Heart left ventricle (tissue), 16 donors: ENCODE measurements at regions not wholly inside any gene's neighbourhood (a gene's known extent, or its start where the extent isn't known, plus 50 kb on each side); places are given as distances from the start of the nearest gene placed in this dataset.

ENCODE experiments used
- ATAC-seq, 4 donors: fragments of 200-7000 bp; cut with Tn5 transposase; one replicate each; pipeline ENCODE4 v1.9.1; 2020 to 2022; ENCODE audit warnings: moderate library complexity in 4 of 4, mild to moderate bottlenecking in 3 of 4, moderate number of reproducible peaks in 1 of 4
- DNase-seq, 5 donors: peaks; one replicate each; pipeline ENCODE4 v3.0.0-alpha.2; 2020
- H3K27ac ChIP-seq, 12 donors: fragments of 200-600 bp; sonication (generic) in 4 of 12; one replicate each; pipeline versions ENCODE4 v1.5.0 to v1.8.0; 2016 to 2022; ENCODE audit warnings: mild to moderate bottlenecking in 2 of 12
- H3K27me3 ChIP-seq, 9 donors: fragments of 200-600 bp; sonication (generic) in 2 of 9; one replicate each; pipeline versions ENCODE4 v1.5.1 to v1.8.0; 2016 to 2022; ENCODE audit warnings: mild to moderate bottlenecking in 3 of 9
- H3K36me3 ChIP-seq, 9 donors: fragments of 200-600 bp; sonication (generic) in 2 of 9; one replicate each; pipeline versions ENCODE4 v1.5.0 to v1.8.0; 2018 to 2022; ENCODE audit warnings: mild to moderate bottlenecking in 2 of 9
- H3K4me1 ChIP-seq, 12 donors: fragments of 200-600 bp; sonication (generic) in 4 of 12; one replicate each; pipeline versions ENCODE4 v1.5.0 to v1.8.0; 2016 to 2022; ENCODE audit warnings: mild to moderate bottlenecking in 3 of 12
- H3K4me3 ChIP-seq, 12 donors: fragments of 200-600 bp; sonication (generic) in 4 of 12; one replicate each; pipeline versions ENCODE4 v1.5.0 to v1.8.0; 2017 to 2022; ENCODE audit warnings: mild to moderate bottlenecking in 9 of 12, moderate library complexity in 4 of 12
- H3K9me3 ChIP-seq, 12 donors: fragments of 200-600 bp; sonication (generic) in 4 of 12; one replicate each; pipeline versions ENCODE4 v1.5.0 to v1.8.0; 2016 to 2022; ENCODE audit warnings: mild to moderate bottlenecking in 1 of 12
- POLR2A ChIP-seq, 2 donors: fragments of 450-650 bp; IDR thresholded peaks; one replicate each; pipeline ENCODE4 v1.6.1; 2017; ENCODE audit warnings: antibody characterized with exemption in 2 of 2, mild to moderate bottlenecking in 2 of 2, moderate library complexity in 2 of 2
- WGBS, 4 donors: extraction: QIAGEN DNeasy Blood & Tissue Kit in 2 of 4; methylation state at CpG; one replicate each; pipeline versions ENCODE4 v1.1.5 to v1.1.7; 2013 to 2018; 5-methylcytosine and 5-hydroxymethylcytosine counted together
- intact Hi-C, 10 donors: fragments of 100-400 bp; cut with DNase I; formaldehyde crosslinking; loops; one replicate each; pipeline versions ENCODE4 v1.11.1 to v1.14.2; 2022
- TF ChIP-seq, protein P1 (sequence below), 12 donors: fragments of 200-600 bp; sonication (generic) in 4 of 12; IDR thresholded peaks; one replicate each; pipeline versions ENCODE4 v1.5.0 to v1.8.0; 2018 to 2022; ENCODE audit warnings: antibody characterized with exemption in 12 of 12, mild to moderate bottlenecking in 5 of 12
- donor health status: ischemic (EF 13 %, LVEDD 7.1; RV severe dilation, severe dysfunction).
- donor health status: healthy with polysubstance abuse.
- donor health status: DM: no; HTN: yes; CAD: no.
- donor health status: DM: no; HTN: no; CAD: no.
- donor health status: ischemic (EF 25% LVEDD 6.9; RV normal size, moderate dysfunction).
- donor health status: ischemic (EF 25% LVEDD 5.7; RV mildly dilated, moderate dysfunction).
- donor health status: healthy.
- donor health status: DM: yes; HTN: yes; CAD: no.
- donor health status: ischemic (EF 35%, LVEDD 5.7; RV mildly dilated, moderate dysfunction).
- donor health status: nonischemic (EF 11% LVEDD 7.7; RV severe dilation, severe dysfunction).
- donor health status: DM: yes; HTN: yes; CAD: no.
- donor health status: PGD.
- donor health status: ischemic (EF 29% LVEDD 5.4; RV normal size, mild dysfunction).
- donor health status: nonischemic (EF 23%, LVEDD 6.1; RV moderate dilation, normal function).

DNA sequence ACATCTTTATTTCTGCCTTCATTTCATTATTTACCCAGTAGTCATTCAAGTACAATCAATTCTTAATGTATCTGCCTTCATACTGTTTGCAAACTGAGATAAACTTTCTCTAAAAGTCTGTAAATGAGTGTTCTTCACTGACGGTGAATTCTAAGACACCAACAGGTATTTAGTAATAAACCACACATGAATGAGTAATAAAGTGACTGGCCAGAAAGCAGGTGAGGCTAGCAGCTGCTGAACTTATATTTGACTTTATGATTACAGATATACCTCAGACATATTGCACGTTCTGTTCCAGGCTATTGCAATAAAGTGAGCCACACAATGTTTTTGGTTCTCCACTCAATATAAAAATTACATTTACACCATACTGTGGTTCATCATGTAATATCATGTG lies 1894.0 kb upstream of the RAG2 start:
- H3K4me3 ChIP-seq = no peak overlapping the region
- no peaks in the 10 kb centered on the region for H3K9me3 ChIP-seq
- DNase-seq = no peak
- TF ChIP-seq, protein P1, sequence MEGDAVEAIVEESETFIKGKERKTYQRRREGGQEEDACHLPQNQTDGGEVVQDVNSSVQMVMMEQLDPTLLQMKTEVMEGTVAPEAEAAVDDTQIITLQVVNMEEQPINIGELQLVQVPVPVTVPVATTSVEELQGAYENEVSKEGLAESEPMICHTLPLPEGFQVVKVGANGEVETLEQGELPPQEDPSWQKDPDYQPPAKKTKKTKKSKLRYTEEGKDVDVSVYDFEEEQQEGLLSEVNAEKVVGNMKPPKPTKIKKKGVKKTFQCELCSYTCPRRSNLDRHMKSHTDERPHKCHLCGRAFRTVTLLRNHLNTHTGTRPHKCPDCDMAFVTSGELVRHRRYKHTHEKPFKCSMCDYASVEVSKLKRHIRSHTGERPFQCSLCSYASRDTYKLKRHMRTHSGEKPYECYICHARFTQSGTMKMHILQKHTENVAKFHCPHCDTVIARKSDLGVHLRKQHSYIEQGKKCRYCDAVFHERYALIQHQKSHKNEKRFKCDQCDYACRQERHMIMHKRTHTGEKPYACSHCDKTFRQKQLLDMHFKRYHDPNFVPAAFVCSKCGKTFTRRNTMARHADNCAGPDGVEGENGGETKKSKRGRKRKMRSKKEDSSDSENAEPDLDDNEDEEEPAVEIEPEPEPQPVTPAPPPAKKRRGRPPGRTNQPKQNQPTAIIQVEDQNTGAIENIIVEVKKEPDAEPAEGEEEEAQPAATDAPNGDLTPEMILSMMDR (IDR thresholded peaks at IDR 0.05) = no peak
- no peak for TF ChIP-seq POLR2A (IDR thresholded peaks at IDR 0.05)
- H3K4me1 ChIP-seq = peaks cover 0 to 3% (median 0%) of the 10 kb centered on the region in 12 donors
- H3K36me3 ChIP-seq = no peaks in the 10 kb centered on the region
- no peaks in the 10 kb centered on the region for H3K27me3 ChIP-seq
- no peak overlapping the region for H3K27ac ChIP-seq
- no peak for ATAC-seq
- intact Hi-C loops = no loop called here
- WGBS, 4 donors = 66 to 97% (median 89%) methylated on average over 2 of the region's 2 CpGs

DNA sequence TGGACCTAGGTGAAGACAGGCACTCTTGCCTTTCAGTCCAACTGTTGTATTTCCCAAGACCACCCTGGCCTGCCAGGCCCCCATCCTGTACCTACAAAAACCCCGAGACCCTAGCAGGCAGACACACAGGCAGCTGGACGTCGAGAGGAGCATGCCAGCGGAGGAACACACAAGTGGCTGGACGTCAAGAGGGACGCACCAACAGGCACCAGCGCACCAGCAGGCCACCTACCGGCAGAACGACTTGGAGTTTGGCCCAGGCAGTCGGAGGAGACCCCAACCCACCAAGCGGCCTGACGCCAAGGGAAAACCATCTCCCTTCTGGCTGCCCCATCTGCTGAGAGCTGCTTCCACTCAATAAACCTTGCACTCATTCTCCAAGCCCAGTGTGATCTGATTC lies 1883.4 kb upstream of the RAG2 start:
- no peak for ATAC-seq
- intact Hi-C loops = no loop called here
- Histone ChIP-seq H3K4me3 (no peak overlapping the region), H3K9me3 (peaks cover 0 to 7% (median 0%) of the 10 kb centered on the region in 12 donors), H3K27me3 (no peaks in the 10 kb centered on the region), H3K27ac (no peak overlapping the region), H3K36me3 (no peaks in the 10 kb centered on the region), H3K4me1 (no peaks in the 10 kb centered on the region)
- DNase-seq = no peak
- 89 to 96% (median 91%) methylated on average over 12 of the region's 12 CpGs for WGBS, 4 donors
- no peak for TF ChIP-seq POLR2A (IDR thresholded peaks at IDR 0.05)
- TF ChIP-seq, protein P1 (IDR thresholded peaks at IDR 0.05) = no peak

DNA sequence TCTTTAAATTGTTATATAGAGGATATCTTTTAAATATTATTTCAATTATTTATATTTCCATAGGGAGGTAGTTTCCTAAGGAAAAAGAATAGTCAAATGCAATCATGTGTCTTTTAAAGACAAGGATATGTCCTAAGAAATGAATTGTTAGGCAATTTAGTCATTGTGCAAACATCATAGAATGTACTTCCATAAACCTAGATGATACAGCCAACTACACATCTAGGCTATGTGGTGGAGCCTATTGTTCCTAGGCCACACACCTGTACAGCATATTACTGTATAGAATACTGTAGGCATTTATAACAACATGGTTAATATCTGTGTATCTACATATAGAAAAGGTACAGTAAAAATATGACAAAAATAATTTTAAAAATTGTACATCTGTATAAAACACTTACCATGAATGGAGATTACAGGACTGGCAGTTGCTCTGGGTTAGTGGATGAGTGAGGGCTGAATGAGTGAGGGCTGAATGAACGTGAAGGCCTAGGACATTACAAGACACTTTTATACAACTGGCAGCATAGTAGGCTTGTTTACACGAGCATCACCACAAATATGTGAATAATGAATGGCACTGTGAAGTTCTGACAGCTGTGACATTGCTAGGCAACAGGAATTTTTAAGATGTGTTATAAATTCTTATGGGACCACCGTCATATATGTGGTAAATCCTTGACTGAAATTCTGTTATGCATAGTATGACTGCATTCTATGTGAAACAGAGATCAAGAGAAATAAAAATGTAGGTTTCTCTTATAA lies 1879.0 kb upstream of the RAG2 start:
- intact Hi-C loops = no loop called here
- Histone ChIP-seq H3K9me3 (peaks cover 0 to 16% (median 0%) of the 10 kb centered on the region in 12 donors), H3K27me3 (no peaks in the 10 kb centered on the region), H3K27ac (no peak overlapping the region), H3K4me1 (no peaks in the 10 kb centered on the region), H3K36me3 (no peaks in the 10 kb centered on the region), H3K4me3 (no peak overlapping the region)
- ATAC-seq (no peak), DNase-seq (no peak)
- 42 to 64% (median 58%) methylated on average over 3 of the region's 3 CpGs for WGBS, 4 donors
- TF ChIP-seq POLR2A (IDR thresholded peaks at IDR 0.05) = no peak
- TF ChIP-seq, protein P1 (IDR thresholded peaks at IDR 0.05) = no peak

DNA sequence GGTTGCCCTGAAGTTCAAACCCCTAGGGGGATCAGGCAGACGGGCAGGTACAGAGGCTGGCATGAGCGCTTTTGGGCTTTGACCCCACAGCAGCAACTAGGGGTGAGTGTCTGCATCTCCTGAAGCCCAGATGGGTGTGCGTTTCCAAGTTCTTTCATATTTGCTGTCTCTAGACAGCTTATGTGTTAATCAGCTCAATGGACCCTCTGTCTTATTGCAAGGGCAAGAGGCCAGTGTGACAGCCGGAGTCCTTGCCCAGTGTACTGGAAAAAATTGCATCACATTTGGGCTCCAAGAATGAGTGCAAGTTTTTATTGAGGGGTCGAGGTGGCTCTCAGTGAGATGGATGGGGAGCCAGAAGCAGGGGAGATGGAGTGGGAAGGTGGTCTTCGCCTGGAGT lies 1863.7 kb upstream of the RAG2 start:
- TF ChIP-seq, protein P1 (IDR thresholded peaks at IDR 0.05) = no peak
- TF ChIP-seq POLR2A (IDR thresholded peaks at IDR 0.05) = no peak
- no peaks in the 10 kb centered on the region for H3K36me3 ChIP-seq
- 65 to 78% (median 67%) methylated on average over 6 of the region's 6 CpGs for WGBS, 4 donors
- peaks cover 0 to 2% (median 0%) of the 10 kb centered on the region in 9 donors for H3K27me3 ChIP-seq
- peaks cover 0 to 11% (median 0%) of the 10 kb centered on the region in 12 donors for H3K4me1 ChIP-seq
- peak in 3 of 4 donors; percentile 47 to 75 (median 63) for ATAC-seq
- intact Hi-C loops = no loop called here
- peak in 1 of 5 donors; percentile 29 for DNase-seq
- no peak overlapping the region for H3K4me3 ChIP-seq
- H3K27ac ChIP-seq = no peak overlapping the region
- no peaks in the 10 kb centered on the region for H3K9me3 ChIP-seq
